IMR-90 (cell line): ENCODE measurements at regions not wholly inside any gene's neighbourhood (a gene's known extent, or its start where the extent isn't known, plus 50 kb on each side); places are given as distances from the start of the nearest gene placed in this dataset.

Experiments
- ATAC-seq: fragments of 200-7000 bp; cut with Tn5 transposase; 2 replicates; pipeline ENCODE4 v1.9.1; 2020; ENCODE audit warnings: low read depth, mild to moderate bottlenecking, moderate library complexity
- BruUV-seq: library from RNA; stranded (reverse); fragments of 400-500 nt; replicated peaks from 2 replicates; lab custom pipeline; 2021; lab: Mats Ljungman, UMichigan
- CTCF ChIA-PET: fragments of 300-600 bp; formaldehyde crosslinking; extraction: SDS; loops from one replicate; lab custom pipeline; 2021; ENCODE audit warnings: antibody characterized with exemption; lab: Yijun Ruan, JAX
- POLR2A ChIA-PET: fragments of 300-600 bp; sonication (Branson Sonifier 250); formaldehyde crosslinking; loops from one replicate; lab custom pipeline; 2022; ENCODE audit warnings: antibody characterized with exemption; ENCODE audit not compliant: unreplicated experiment; lab: Charles Lee
- DNase-seq: peaks from one replicate; pipeline ENCODE4 v3.0.0; 2013
- H2AFZ ChIP-seq: replicated peaks from 2 replicates; pipeline ENCODE3; 2013; ENCODE audit warnings: low read length, mild to moderate bottlenecking; ENCODE audit not compliant: poor library complexity
- H2AK5ac ChIP-seq: 2 replicates; pipeline ENCODE4 v1.6.1; 2013; ENCODE audit warnings: low read depth, low read length, inconsistent platforms
- H2AK9ac ChIP-seq: replicated peaks from 2 replicates; pipeline ENCODE3; 2013; ENCODE audit warnings: mild to moderate bottlenecking, low read depth, low read length, moderate library complexity; ENCODE audit not compliant: poor library complexity
- H2BK120ac ChIP-seq: 2 replicates; pipeline ENCODE4 v1.6.1; 2013; ENCODE audit warnings: low read depth, low read length, inconsistent platforms
- H2BK15ac ChIP-seq: 3 replicates; pipeline ENCODE4 v1.6.1; 2013; ENCODE audit warnings: low read depth, low read length, inconsistent platforms
- H2BK20ac ChIP-seq: 2 replicates; pipeline ENCODE4 v1.6.1; 2013; ENCODE audit warnings: low read depth, mild to moderate bottlenecking, inconsistent platforms, low read length, moderate library complexity
- H2BK5ac ChIP-seq: 2 replicates; pipeline ENCODE4 v1.6.1; 2013; ENCODE audit warnings: mild to moderate bottlenecking, low read depth, low read length, inconsistent platforms; ENCODE audit not compliant: poor library complexity, severe bottlenecking
- H3K14ac ChIP-seq: replicated peaks from 2 replicates; pipeline ENCODE4 v1.6.1; 2013; ENCODE audit warnings: low read depth, low read length, inconsistent platforms
- H3K18ac ChIP-seq: 2 replicates; pipeline ENCODE4 v1.6.1; 2013; ENCODE audit warnings: low read depth, low read length, control low read depth
- H3K23ac ChIP-seq: 2 replicates; pipeline ENCODE4 v1.6.1; 2013; ENCODE audit warnings: low read depth, low read length, inconsistent platforms
- H3K27ac ChIP-seq: 2 replicates; pipeline ENCODE4 v1.5.1; 2013; ENCODE audit warnings: mild to moderate bottlenecking, control low read depth, low read length; ENCODE audit not compliant: insufficient read depth
- H3K27me3 ChIP-seq: 2 replicates; pipeline ENCODE4 v1.6.1; 2013; ENCODE audit warnings: low read length; ENCODE audit not compliant: control insufficient read depth, insufficient read depth
- H3K36me3 ChIP-seq: 2 replicates; pipeline ENCODE4 v1.6.1; 2013; ENCODE audit warnings: low read length, mixed read lengths; ENCODE audit not compliant: control insufficient read depth, insufficient read depth
- H3K4ac ChIP-seq: 2 replicates; pipeline ENCODE4 v1.6.1; 2013; ENCODE audit warnings: low read depth, low read length, inconsistent platforms
- H3K4me1 ChIP-seq: 2 replicates; pipeline ENCODE4 v1.6.1; 2013; ENCODE audit warnings: low read length, mixed read lengths; ENCODE audit not compliant: control insufficient read depth, insufficient read depth
- H3K4me2 ChIP-seq: 2 replicates; pipeline ENCODE4 v1.6.1; 2013; ENCODE audit warnings: low read depth, mild to moderate bottlenecking, control low read depth, low read length, moderate library complexity
- H3K4me3 ChIP-seq: 2 replicates; pipeline ENCODE4 v1.5.1; 2013; ENCODE audit warnings: low read depth, mild to moderate bottlenecking, control low read depth, low read length, moderate library complexity; ENCODE audit not compliant: insufficient read depth
- H3K56ac ChIP-seq: 2 replicates; pipeline ENCODE4 v1.6.1; 2013; ENCODE audit warnings: low read length, inconsistent platforms; ENCODE audit not compliant: insufficient read depth; ENCODE audit errors: extremely low read depth
- H3K79me1 ChIP-seq, 2 experiments: 2 replicates each; pipeline ENCODE4 v1.6.1; 2013; ENCODE audit warnings: low read length in 2 of 2, inconsistent platforms in 1 of 2, low read depth in 1 of 2
- H3K9ac ChIP-seq: 2 replicates; pipeline ENCODE4 v1.6.1; 2013; ENCODE audit warnings: low read depth, low read length, control low read depth
- H3K9me1 ChIP-seq: 2 replicates; pipeline ENCODE4 v1.6.1; 2013; ENCODE audit warnings: low read length, inconsistent platforms; ENCODE audit not compliant: insufficient read depth
- H3K9me3 ChIP-seq: 2 replicates; pipeline ENCODE4 v1.6.1; 2013; ENCODE audit warnings: low read length; ENCODE audit not compliant: control insufficient read depth, insufficient read depth
- H4K20me1 ChIP-seq: 2 replicates; pipeline ENCODE4 v1.6.1; 2013; ENCODE audit warnings: low read length, inconsistent platforms; ENCODE audit not compliant: insufficient read depth
- H4K5ac ChIP-seq: 2 replicates; pipeline ENCODE4 v1.6.1; 2013; ENCODE audit warnings: mild to moderate bottlenecking, low read depth, low read length, control low read depth
- H4K8ac ChIP-seq, 2 experiments: 2 replicates each; pipeline ENCODE4 v1.6.1; 2013; ENCODE audit warnings: low read depth in 2 of 2, low read length in 2 of 2, control low read depth in 1 of 2, inconsistent platforms in 1 of 2
- H4K91ac ChIP-seq: 2 replicates; pipeline ENCODE4 v1.6.1; 2013; ENCODE audit warnings: low read depth, low read length, inconsistent platforms; ENCODE audit not compliant: insufficient read depth
- BHLHE40 ChIP-seq: fragments of 150-350 bp; IDR thresholded peaks from 2 replicates; pipeline ENCODE4 v1.6.1; 2016; ENCODE audit warnings: mild to moderate bottlenecking, low read depth, low read length
- CEBPB ChIP-seq: IDR thresholded peaks from 2 replicates; pipeline ENCODE4 v1.6.1; 2012; ENCODE audit warnings: low read depth, low read length, improper control_type of control experiment
- CHD1 ChIP-seq: IDR thresholded peaks from 2 replicates; pipeline ENCODE4 v1.6.1; 2012; ENCODE audit warnings: low read depth, low read length, improper control_type of control experiment
- FOS ChIP-seq: fragments of 150-350 bp; IDR thresholded peaks from 2 replicates; pipeline ENCODE4 v1.6.1; 2016; ENCODE audit warnings: low read depth, low read length
- MAFK ChIP-seq: IDR thresholded peaks from 2 replicates; pipeline ENCODE4 v1.6.1; 2012; ENCODE audit warnings: low read depth, low read length, improper control_type of control experiment
- MAZ ChIP-seq: IDR thresholded peaks from 2 replicates; pipeline ENCODE4 v1.6.1; 2012; ENCODE audit warnings: low read depth, mild to moderate bottlenecking, low read length, improper control_type of control experiment, moderate library complexity, borderline replicate concordance
- NFE2L2 ChIP-seq: fragments of 150-350 bp; IDR thresholded peaks from 2 replicates; pipeline ENCODE4 v1.6.1; 2016; ENCODE audit warnings: low read depth, mild to moderate bottlenecking, low read length
- RAD21 ChIP-seq: IDR thresholded peaks from 2 replicates; pipeline ENCODE4 v1.6.1; 2012; ENCODE audit warnings: low read length, improper control_type of control experiment
- RCOR1 ChIP-seq: IDR thresholded peaks from 2 replicates; pipeline ENCODE4 v1.6.1; 2012; ENCODE audit warnings: mild to moderate bottlenecking, low read length, improper control_type of control experiment; ENCODE audit not compliant: insufficient replicate concordance
- RFX5 ChIP-seq: IDR thresholded peaks from 2 replicates; pipeline ENCODE4 v1.8.0; 2012; ENCODE audit warnings: low read depth, mild to moderate bottlenecking, low read length, moderate library complexity
- WGBS, 2 experiments: methylation state at CpG; one replicate each; pipeline versions ENCODE4 v1.1.5 to v1.1.7; 2013; ENCODE audit warnings: missing lambda C conversion rate in 2 of 2; ENCODE audit not compliant: insufficient read length in 1 of 2; ENCODE audit errors: extremely low coverage in 2 of 2; 5-methylcytosine and 5-hydroxymethylcytosine counted together
- dilution Hi-C: fragments of 300-500 bp; cut with HindIII; formaldehyde crosslinking; loops from one replicate; pipeline ENCODE4 v1.14.3; 2018; ENCODE audit warnings: low sequenced_read_pairs; ENCODE audit not compliant: unreplicated experiment
- in situ Hi-C: fragments of 300-500 bp; cut with MboI; formaldehyde crosslinking; loops from 3 replicates; pipeline ENCODE4 v1.14.3; 2019; ENCODE audit warnings: low sequenced_read_pairs, inconsistent platforms, mixed read lengths
- intact Hi-C: fragments of 100-400 bp; cut with micrococcal nuclease; formaldehyde crosslinking; loops from 2 replicates; pipeline ENCODE4 v1.10.0; 2022
- TF ChIP-seq, protein P1 (sequence below): conservative IDR thresholded peaks from 2 replicates; pipeline ENCODE4 v1.5.1; 2012; ENCODE audit warnings: mild to moderate bottlenecking, low read depth, low read length, improper control_type of control experiment
- TF ChIP-seq, protein P2 (sequence below): fragments of 150-350 bp; IDR thresholded peaks from 2 replicates; pipeline ENCODE4 v1.6.1; 2016; ENCODE audit warnings: low read depth, mild to moderate bottlenecking, low read length, moderate library complexity, borderline replicate concordance
- TF ChIP-seq, protein P3 (sequence below): fragments of 150-350 bp; IDR thresholded peaks from 2 replicates; pipeline ENCODE4 v1.6.1; 2017; ENCODE audit warnings: mild to moderate bottlenecking, antibody characterized with exemption, low read length, low read depth

DNA sequence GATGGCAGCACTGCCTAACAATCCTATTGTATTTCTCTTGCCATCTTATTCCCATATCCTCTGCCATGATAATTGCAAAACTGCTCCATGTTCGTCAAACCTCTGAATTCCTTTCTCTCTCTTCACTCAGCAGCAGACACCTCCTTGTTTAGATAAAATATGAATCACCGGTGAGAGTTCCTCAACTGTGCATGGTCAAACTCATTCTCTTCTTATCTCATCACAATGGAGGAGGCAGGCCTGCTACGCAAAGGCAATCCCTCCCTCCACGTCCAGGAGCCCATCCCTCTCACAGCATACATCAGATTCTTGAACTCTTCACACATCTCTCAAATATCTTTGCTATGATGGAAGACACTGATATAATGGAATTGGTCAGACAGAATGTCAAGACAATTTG is 90.1 kb upstream of the DAAM1 start:
- no peaks in the 10 kb centered on the region for H3K79me1 ChIP-seq
- no TSS peak for BruUV-seq
- in situ Hi-C loops (no loop called here), intact Hi-C loops (no loop called here), dilution Hi-C loops (no loop called here)
- TF ChIP-seq NFE2L2: peak; percentile 43; the same call in 1 of the 2 replicates
- TF ChIP-seq, protein P1, sequence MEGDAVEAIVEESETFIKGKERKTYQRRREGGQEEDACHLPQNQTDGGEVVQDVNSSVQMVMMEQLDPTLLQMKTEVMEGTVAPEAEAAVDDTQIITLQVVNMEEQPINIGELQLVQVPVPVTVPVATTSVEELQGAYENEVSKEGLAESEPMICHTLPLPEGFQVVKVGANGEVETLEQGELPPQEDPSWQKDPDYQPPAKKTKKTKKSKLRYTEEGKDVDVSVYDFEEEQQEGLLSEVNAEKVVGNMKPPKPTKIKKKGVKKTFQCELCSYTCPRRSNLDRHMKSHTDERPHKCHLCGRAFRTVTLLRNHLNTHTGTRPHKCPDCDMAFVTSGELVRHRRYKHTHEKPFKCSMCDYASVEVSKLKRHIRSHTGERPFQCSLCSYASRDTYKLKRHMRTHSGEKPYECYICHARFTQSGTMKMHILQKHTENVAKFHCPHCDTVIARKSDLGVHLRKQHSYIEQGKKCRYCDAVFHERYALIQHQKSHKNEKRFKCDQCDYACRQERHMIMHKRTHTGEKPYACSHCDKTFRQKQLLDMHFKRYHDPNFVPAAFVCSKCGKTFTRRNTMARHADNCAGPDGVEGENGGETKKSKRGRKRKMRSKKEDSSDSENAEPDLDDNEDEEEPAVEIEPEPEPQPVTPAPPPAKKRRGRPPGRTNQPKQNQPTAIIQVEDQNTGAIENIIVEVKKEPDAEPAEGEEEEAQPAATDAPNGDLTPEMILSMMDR: no peak
- TF ChIP-seq MAZ: peak; percentile 42; the same call in 1 of the 2 replicates
- peak; percentile 98 for TF ChIP-seq FOS
- TF ChIP-seq, protein P2, sequence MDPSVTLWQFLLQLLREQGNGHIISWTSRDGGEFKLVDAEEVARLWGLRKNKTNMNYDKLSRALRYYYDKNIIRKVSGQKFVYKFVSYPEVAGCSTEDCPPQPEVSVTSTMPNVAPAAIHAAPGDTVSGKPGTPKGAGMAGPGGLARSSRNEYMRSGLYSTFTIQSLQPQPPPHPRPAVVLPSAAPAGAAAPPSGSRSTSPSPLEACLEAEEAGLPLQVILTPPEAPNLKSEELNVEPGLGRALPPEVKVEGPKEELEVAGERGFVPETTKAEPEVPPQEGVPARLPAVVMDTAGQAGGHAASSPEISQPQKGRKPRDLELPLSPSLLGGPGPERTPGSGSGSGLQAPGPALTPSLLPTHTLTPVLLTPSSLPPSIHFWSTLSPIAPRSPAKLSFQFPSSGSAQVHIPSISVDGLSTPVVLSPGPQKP: no peak
- TF ChIP-seq CHD1: no peak
- TF ChIP-seq RAD21: no peak
- TF ChIP-seq, protein P3, sequence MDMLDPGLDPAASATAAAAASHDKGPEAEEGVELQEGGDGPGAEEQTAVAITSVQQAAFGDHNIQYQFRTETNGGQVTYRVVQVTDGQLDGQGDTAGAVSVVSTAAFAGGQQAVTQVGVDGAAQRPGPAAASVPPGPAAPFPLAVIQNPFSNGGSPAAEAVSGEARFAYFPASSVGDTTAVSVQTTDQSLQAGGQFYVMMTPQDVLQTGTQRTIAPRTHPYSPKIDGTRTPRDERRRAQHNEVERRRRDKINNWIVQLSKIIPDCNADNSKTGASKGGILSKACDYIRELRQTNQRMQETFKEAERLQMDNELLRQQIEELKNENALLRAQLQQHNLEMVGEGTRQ: no peak
- no peak for TF ChIP-seq RFX5
- no peak for TF ChIP-seq MAFK
- TF ChIP-seq RCOR1: peak; percentile 26
- TF ChIP-seq CEBPB: peak; percentile 98
- TF ChIP-seq BHLHE40: peak; percentile 66; the same call in 1 of the 2 replicates
- H2BK5ac ChIP-seq: peak overlapping the region; percentile 77
- ChIA-PET CTCF (no interaction called here), POLR2A (no interaction called here)
- no CpG with 5 or more reads among the region's 4 CpGs for WGBS, 2 experiments
- H2BK15ac ChIP-seq: peak overlapping the region; percentile 35; the same call in 1 of the 3 replicates
- no peak overlapping the region for H3K56ac ChIP-seq
- H3K4me3 ChIP-seq: no peak overlapping the region
- no peak overlapping the region; the same call in 1 of the 2 replicates for H3K4me2 ChIP-seq
- no peak overlapping the region for H3K23ac ChIP-seq
- no peak overlapping the region for H3K18ac ChIP-seq
- peak; percentile 98 for DNase-seq
- H3K27ac ChIP-seq: no peak overlapping the region
- H3K14ac ChIP-seq: no peak overlapping the region
- H3K9me1 ChIP-seq: 0 out of 2 replicates have a peak, but pooled peaks cover 6% of the 10 kb centered on the region
- H3K27me3 ChIP-seq: no peaks in the 10 kb centered on the region
- H2BK120ac ChIP-seq: peak overlapping the region; percentile 91; the same call in 1 of the 2 replicates
- no peak overlapping the region; the same call in 1 of the 2 replicates for H3K4ac ChIP-seq
- peak overlapping the region in 1 of 2 experiments; percentile 69; a peak in 2 of 4 replicates for H4K8ac ChIP-seq
- H2BK20ac ChIP-seq: peak overlapping the region; percentile 56; the same call in 1 of the 2 replicates
- H4K20me1 ChIP-seq: no peaks in the 10 kb centered on the region
- ATAC-seq: peak; percentile 93
- H2AK5ac ChIP-seq: no peak overlapping the region
- no peak overlapping the region for H3K9ac ChIP-seq
- no peak overlapping the region for H4K5ac ChIP-seq
- no peaks in the 10 kb centered on the region for H3K9me3 ChIP-seq
- H2AK9ac ChIP-seq: no peak overlapping the region
- H3K4me1 ChIP-seq: peaks cover 9% of the 10 kb centered on the region
- no peak overlapping the region for H4K91ac ChIP-seq
- peak overlapping the region; percentile 24 for H2AFZ ChIP-seq
- no peaks in the 10 kb centered on the region for H3K36me3 ChIP-seq
